ENCODE measurements at regions not wholly inside any gene's neighbourhood (a gene's known extent, or its start where the extent isn't known, plus 50 kb on each side); places are given as distances from the start of the nearest gene placed in this dataset.
A peak's percentile ranks its signal among the peaks of the same experiment; 100 is the strongest.

- TF ChIP-seq REST (IDR thresholded peaks at IDR 0.05; ENCODE audit: low read depth): peak; percentile 63
Measured at GRCh38 chr9:64466052-64466599, 818.9 kb downstream of the FOXD4L5 start.

All from Ishikawa (cell line).